ENCODE measurements at regions not wholly inside any gene's neighbourhood (a gene's known extent, or its start where the extent isn't known, plus 50 kb on each side); places are given as distances from the start of the nearest gene placed in this dataset.

DNA sequence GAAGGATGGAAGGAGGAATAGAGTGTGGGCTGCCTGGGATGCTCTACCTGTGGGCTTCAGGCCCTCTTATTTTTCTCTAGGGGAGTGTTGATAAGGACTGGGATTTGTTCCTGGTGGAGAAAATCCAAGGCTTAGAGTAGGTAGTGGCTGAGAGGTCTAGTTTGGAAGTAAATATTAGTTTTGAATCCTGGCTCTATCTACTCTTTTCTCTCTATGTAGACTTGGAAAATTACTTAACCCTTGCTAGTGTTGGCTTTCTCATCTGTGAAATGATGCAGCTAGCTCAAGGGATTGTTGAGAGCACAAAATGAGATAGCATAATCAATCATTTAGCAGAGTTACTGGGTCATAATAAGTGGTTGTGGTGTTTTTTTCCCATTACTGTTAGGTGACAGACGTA is 102.7 kb upstream of the MLIP start:
- H3K4me3 ChIP-seq (ENCODE audit: low read length) = no peak overlapping the region
- H3K27me3 ChIP-seq (ENCODE audit: control insufficient read depth, insufficient read depth, low read length) = no peaks in the 10 kb centered on the region
- H3K27ac ChIP-seq (ENCODE audit: low read length) = no peak overlapping the region
- peaks cover 6% of the 10 kb centered on the region for H3K4me1 ChIP-seq (ENCODE audit: control insufficient read depth, insufficient read depth, low read length)
- no peak for DNase-seq
- no CpG with 5 or more reads among the region's 1 CpG for WGBS (ENCODE audit: insufficient coverage)
- no peaks in the 10 kb centered on the region for H3K36me3 ChIP-seq (ENCODE audit: control insufficient read depth, insufficient read depth, low read length)
- H3K9me3 ChIP-seq (replicated peaks; ENCODE audit: control insufficient read depth, low read depth, low read length) = no peaks in the 10 kb centered on the region

DNA sequence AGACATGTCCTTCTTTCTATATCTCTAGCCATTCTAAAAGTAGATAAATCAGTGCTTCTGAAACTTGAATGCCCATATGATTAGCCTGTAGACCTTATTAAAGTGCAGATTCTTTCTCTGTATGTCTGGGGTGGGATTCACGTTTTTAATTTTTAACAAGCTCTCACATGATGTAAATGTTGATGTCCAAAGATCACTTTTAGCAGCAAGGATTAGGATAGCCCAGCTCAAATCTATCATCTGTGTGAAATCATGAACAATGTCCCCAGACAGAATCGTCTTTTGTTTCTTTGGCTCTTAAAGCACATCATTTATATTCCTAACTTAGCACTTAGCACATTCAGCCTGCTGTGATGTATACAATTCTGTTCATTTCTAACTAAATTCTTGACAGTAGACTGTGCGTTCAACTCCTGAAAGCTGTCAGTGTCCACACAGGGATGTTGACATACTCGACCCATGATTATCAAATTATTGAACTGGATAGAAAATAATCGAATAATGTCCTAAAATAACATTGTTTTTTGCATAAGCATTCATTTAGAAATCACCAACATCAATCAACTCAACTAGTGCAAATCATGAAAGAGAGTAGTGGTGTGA is 102.1 kb upstream of the MLIP start:
- no peaks in the 10 kb centered on the region for H3K27me3 ChIP-seq (ENCODE audit: control insufficient read depth, insufficient read depth, low read length)
- no peaks in the 10 kb centered on the region for H3K36me3 ChIP-seq (ENCODE audit: control insufficient read depth, insufficient read depth, low read length)
- H3K4me3 ChIP-seq (ENCODE audit: low read length) = no peak overlapping the region
- no peaks in the 10 kb centered on the region for H3K9me3 ChIP-seq (replicated peaks; ENCODE audit: control insufficient read depth, low read depth, low read length)
- DNase-seq = no peak
- WGBS (ENCODE audit: insufficient coverage) = no CpG with 5 or more reads among the region's 5 CpGs
- no peak overlapping the region for H3K27ac ChIP-seq (ENCODE audit: low read length)
- peaks cover 6% of the 10 kb centered on the region for H3K4me1 ChIP-seq (ENCODE audit: control insufficient read depth, insufficient read depth, low read length)

DNA sequence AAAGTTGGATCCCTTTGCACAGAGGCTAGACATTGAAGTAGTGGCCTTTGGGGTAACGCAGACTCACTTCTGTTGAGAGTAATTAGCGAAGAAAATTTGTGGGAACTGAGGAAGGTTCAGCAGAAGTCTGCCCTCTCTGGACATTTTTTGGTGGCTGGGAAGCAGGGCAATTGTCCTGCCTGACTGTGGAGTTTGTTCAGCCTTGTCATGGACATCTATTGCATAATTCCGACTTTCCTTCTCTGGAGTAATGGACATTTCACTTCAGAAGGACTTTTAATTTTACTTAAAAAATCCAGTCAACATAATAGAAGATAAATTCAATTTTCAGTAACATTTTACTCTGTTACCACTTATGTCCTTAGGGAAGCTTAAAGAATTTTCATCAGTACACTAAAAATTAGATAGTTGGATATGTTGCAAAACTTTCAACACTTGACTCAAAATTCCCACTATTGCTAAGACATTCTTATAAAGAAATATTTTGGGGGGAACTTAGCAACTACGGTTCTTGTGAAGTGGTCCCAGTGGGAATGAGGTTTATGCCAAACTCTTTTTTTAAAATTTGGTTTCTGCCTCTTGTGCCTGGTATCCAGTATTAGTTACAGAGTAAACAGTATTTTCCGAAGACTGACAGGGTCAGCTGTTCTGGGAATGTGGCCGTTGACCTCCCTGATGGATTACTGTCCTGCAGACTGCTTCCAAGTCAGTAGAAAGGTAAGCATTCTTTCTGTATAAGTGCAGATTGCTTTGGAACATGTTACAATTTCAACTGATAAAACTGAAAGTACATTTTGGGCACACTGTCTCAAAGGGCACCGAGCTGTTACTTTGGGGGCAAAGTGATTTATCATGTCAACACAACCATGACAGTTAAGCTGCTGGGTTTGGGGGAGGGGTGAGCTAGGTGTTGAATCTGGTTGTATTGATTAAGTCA is 100.6 kb upstream of the MLIP start:
- Histone ChIP-seq H3K27me3 (ENCODE audit: control insufficient read depth, insufficient read depth, low read length) (no peaks in the 10 kb centered on the region), H3K36me3 (ENCODE audit: control insufficient read depth, insufficient read depth, low read length) (no peaks in the 10 kb centered on the region), H3K9me3 (replicated peaks; ENCODE audit: control insufficient read depth, low read depth, low read length) (no peaks in the 10 kb centered on the region), H3K27ac (ENCODE audit: low read length) (peak overlapping the region; percentile 57), H3K4me3 (ENCODE audit: low read length) (peak overlapping the region; percentile 18), H3K4me1 (ENCODE audit: control insufficient read depth, insufficient read depth, low read length) (peaks cover 6% of the 10 kb centered on the region)
- 43% methylated on average over 4 of the region's 7 CpGs for WGBS (ENCODE audit: insufficient coverage)
- DNase-seq = peak; percentile 86

DNA sequence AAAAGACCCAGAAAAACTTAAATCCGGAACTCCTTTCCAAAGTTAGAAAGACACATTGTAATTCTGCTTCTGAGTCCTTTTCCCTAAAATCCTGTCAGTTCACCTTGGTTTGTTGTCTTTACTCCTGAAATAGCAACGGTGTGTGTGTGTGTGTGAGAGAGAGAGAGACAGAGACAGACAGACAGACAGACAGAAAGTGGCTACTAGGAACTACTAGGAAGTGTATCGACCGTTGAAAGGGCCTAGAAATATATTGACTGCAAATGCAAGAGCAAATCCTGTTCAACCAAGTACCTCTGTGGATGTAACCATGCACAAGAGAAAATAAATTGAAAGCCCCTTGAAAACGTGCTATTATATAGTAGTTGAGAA is 100.0 kb upstream of the MLIP start:
- H3K4me3 ChIP-seq (ENCODE audit: low read length) = peak overlapping the region; percentile 18
- 44% methylated on average over 1 of the region's 5 CpGs for WGBS (ENCODE audit: insufficient coverage)
- peak overlapping the region; percentile 43 for H3K27ac ChIP-seq (ENCODE audit: low read length)
- no peaks in the 10 kb centered on the region for H3K27me3 ChIP-seq (ENCODE audit: control insufficient read depth, insufficient read depth, low read length)
- peaks cover 6% of the 10 kb centered on the region for H3K4me1 ChIP-seq (ENCODE audit: control insufficient read depth, insufficient read depth, low read length)
- DNase-seq = no peak
- no peaks in the 10 kb centered on the region for H3K36me3 ChIP-seq (ENCODE audit: control insufficient read depth, insufficient read depth, low read length)
- H3K9me3 ChIP-seq (replicated peaks; ENCODE audit: control insufficient read depth, low read depth, low read length) = no peaks in the 10 kb centered on the region

DNA sequence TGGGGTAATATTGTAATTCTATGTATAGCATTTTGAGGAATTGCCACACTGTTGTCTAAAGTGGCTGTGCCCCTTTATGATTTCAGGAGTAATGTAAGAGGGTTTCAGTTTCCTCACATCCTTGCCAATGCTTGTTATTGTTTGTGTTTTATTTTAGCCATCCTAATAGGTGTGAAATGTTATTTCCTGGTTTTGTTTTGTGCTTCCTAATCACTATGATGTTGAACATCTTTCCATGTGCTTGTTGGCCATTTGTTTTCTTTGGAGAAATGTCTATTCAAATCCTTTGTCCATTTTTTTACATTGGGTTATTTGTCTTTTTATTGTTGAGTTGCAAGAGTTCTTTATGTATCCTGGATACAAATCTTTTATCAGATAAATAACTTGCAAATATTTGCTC is 97.3 kb upstream of the MLIP start:
- Histone ChIP-seq H3K27ac (ENCODE audit: low read length) (no peak overlapping the region), H3K4me1 (ENCODE audit: control insufficient read depth, insufficient read depth, low read length) (peaks cover 6% of the 10 kb centered on the region), H3K9me3 (replicated peaks; ENCODE audit: control insufficient read depth, low read depth, low read length) (no peaks in the 10 kb centered on the region), H3K36me3 (ENCODE audit: control insufficient read depth, insufficient read depth, low read length) (no peaks in the 10 kb centered on the region), H3K27me3 (ENCODE audit: control insufficient read depth, insufficient read depth, low read length) (no peaks in the 10 kb centered on the region), H3K4me3 (ENCODE audit: low read length) (no peak overlapping the region)
- DNase-seq = no peak

DNA sequence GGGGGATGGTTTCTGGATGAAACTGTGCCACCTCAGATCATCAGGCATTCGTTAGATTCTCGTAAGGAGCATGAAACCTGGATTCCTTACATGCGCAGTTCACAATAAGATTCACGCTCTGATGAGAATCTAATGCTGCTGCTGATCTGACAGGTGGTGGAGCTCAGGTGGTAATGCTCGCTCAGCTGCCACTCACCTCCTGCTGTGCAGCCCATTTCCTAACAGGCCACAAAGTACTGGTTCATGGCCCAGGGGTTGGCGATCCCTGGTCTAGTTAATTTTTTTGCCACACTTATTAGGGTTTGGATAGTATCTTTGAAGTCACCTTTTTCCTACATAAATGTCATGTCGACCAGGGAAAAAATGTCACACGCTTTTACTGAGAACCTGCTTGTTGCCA is 96.8 kb upstream of the MLIP start:
- 82% methylated on average over 3 of the region's 8 CpGs for WGBS (ENCODE audit: insufficient coverage)
- no peak for DNase-seq
- Histone ChIP-seq H3K4me1 (ENCODE audit: control insufficient read depth, insufficient read depth, low read length) (peaks cover 6% of the 10 kb centered on the region), H3K27ac (ENCODE audit: low read length) (no peak overlapping the region), H3K27me3 (ENCODE audit: control insufficient read depth, insufficient read depth, low read length) (no peaks in the 10 kb centered on the region), H3K9me3 (replicated peaks; ENCODE audit: control insufficient read depth, low read depth, low read length) (no peaks in the 10 kb centered on the region), H3K4me3 (ENCODE audit: low read length) (no peak overlapping the region), H3K36me3 (ENCODE audit: control insufficient read depth, insufficient read depth, low read length) (no peaks in the 10 kb centered on the region)

DNA sequence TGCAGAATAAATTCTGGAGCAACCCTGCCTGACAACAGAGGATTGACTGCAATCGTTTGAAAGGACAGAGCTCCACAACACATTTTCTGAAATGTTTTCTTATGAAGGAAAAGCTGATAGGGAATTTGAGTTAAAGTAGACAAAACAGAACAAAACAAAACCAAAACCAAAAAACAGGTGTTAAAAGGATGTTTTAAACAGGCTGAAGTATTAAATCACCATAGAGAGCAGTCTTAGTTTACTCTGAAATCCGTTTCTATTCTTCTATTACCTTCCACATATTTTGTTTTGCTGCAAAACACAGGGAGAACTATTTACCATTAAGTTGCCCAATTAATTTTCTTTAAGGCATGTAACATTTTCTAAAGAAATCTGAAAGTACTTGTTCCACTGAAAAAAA is 93.4 kb upstream of the MLIP start:
- Histone ChIP-seq H3K27me3 (ENCODE audit: control insufficient read depth, insufficient read depth, low read length) (no peaks in the 10 kb centered on the region), H3K4me3 (ENCODE audit: low read length) (no peak overlapping the region), H3K36me3 (ENCODE audit: control insufficient read depth, insufficient read depth, low read length) (no peaks in the 10 kb centered on the region), H3K4me1 (ENCODE audit: control insufficient read depth, insufficient read depth, low read length) (no peaks in the 10 kb centered on the region), H3K27ac (ENCODE audit: low read length) (no peak overlapping the region), H3K9me3 (replicated peaks; ENCODE audit: control insufficient read depth, low read depth, low read length) (no peaks in the 10 kb centered on the region)
- no peak for DNase-seq
- WGBS (ENCODE audit: insufficient coverage) = no CpG with 5 or more reads among the region's 2 CpGs

DNA sequence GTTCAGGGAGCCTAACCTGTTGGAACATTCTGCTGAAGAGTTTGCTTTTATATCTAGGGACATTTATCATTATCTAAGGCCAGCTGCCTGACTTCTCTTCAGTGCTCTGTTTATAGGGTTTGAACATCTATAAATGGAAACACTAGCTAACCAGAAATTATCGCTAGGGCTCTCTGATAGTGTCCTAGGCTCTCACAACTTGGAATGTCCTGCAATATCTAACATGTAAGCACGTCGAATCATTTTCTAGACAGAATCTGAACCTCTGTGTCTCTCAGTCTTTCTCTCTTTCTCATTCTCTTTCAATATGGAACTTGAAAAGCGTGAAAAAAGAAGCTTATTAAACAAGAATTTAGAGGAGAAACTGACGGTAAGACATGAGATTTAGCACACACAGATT is 92.5 kb upstream of the MLIP start:
- H3K4me3 ChIP-seq (ENCODE audit: low read length) = peak overlapping the region; percentile 26
- H3K27me3 ChIP-seq (ENCODE audit: control insufficient read depth, insufficient read depth, low read length) = no peaks in the 10 kb centered on the region
- DNase-seq = peak; percentile 48
- H3K4me1 ChIP-seq (ENCODE audit: control insufficient read depth, insufficient read depth, low read length) = no peaks in the 10 kb centered on the region
- no peaks in the 10 kb centered on the region for H3K9me3 ChIP-seq (replicated peaks; ENCODE audit: control insufficient read depth, low read depth, low read length)
- H3K36me3 ChIP-seq (ENCODE audit: control insufficient read depth, insufficient read depth, low read length) = no peaks in the 10 kb centered on the region
- 82% methylated on average over 1 of the region's 5 CpGs for WGBS (ENCODE audit: insufficient coverage)
- H3K27ac ChIP-seq (ENCODE audit: low read length) = peak overlapping the region; percentile 78

DNA sequence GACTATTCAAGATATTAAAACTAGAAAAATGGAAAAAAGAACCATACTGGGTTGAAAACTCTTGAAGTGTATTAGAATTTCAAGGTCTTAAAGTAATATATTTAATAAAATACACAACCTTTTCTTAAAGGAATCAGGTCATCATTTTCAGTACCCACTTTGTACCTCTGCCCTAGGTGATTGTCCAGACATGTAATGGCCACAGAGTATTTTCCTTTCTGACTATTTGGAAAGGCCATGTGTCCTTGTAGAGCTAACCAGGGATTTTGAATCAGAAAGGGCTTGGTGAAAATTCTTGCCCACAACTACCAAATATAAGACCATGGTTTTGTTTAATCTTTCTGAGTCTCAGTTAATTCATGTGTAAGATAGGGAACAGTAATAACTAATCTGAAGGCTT is 91.4 kb upstream of the MLIP start:
- Histone ChIP-seq H3K27me3 (ENCODE audit: control insufficient read depth, insufficient read depth, low read length) (no peaks in the 10 kb centered on the region), H3K4me1 (ENCODE audit: control insufficient read depth, insufficient read depth, low read length) (no peaks in the 10 kb centered on the region), H3K4me3 (ENCODE audit: low read length) (peak overlapping the region; percentile 26), H3K9me3 (replicated peaks; ENCODE audit: control insufficient read depth, low read depth, low read length) (no peaks in the 10 kb centered on the region), H3K27ac (ENCODE audit: low read length) (peak overlapping the region; percentile 78), H3K36me3 (ENCODE audit: control insufficient read depth, insufficient read depth, low read length) (no peaks in the 10 kb centered on the region)
- no peak for DNase-seq

DNA sequence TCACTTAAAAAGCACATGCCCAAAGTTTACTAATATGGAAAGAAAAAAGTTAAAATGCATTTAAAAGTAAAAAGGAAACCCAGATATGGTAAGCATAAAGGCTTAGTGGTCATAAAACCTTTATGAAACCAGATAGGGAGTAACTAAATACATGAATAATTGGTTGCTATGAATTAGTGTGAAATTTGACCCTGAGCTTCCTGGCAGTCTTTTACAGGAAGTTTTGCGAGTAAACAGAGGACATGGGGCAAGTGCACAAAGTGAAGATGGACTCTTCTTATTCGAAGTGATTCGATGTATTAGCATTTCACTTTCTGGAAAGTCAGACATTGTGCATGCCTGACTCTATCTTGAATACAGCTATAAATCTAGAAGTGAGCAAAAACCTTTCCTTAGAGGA is 90.9 kb upstream of the MLIP start:
- WGBS (ENCODE audit: insufficient coverage) = 73% methylated on average over 3 of the region's 3 CpGs
- H3K27me3 ChIP-seq (ENCODE audit: control insufficient read depth, insufficient read depth, low read length) = no peaks in the 10 kb centered on the region
- peak overlapping the region; percentile 26 for H3K4me3 ChIP-seq (ENCODE audit: low read length)
- peak overlapping the region; percentile 78 for H3K27ac ChIP-seq (ENCODE audit: low read length)
- DNase-seq = no peak
- no peaks in the 10 kb centered on the region for H3K9me3 ChIP-seq (replicated peaks; ENCODE audit: control insufficient read depth, low read depth, low read length)
- no peaks in the 10 kb centered on the region for H3K36me3 ChIP-seq (ENCODE audit: control insufficient read depth, insufficient read depth, low read length)
- no peaks in the 10 kb centered on the region for H3K4me1 ChIP-seq (ENCODE audit: control insufficient read depth, insufficient read depth, low read length)
